HG02973 (cell line): ENCODE measurements at regions not wholly inside any gene's neighbourhood (a gene's known extent, or its start where the extent isn't known, plus 50 kb on each side); places are given as distances from the start of the nearest gene placed in this dataset.
A peak's percentile ranks its signal among the peaks of the same experiment; 100 is the strongest.
"Not testable (repeated sequence)": the region's sequence is repeated elsewhere in the genome, so short reads cannot be mapped to it uniquely, and the experiment has no call there.

Source experiments
- ATAC-seq: cut with Tn5 transposase; IDR thresholded peaks from one replicate; pipeline ENCODE4 v1.9.1; 2021; ENCODE audit warnings: moderate library complexity; ENCODE audit not compliant: unreplicated experiment

- ATAC-seq = peak; percentile 41
These were observed 96.1 kb upstream of the CHD2 start for GRCh38 chr15:92803852-92804609.

DNA sequence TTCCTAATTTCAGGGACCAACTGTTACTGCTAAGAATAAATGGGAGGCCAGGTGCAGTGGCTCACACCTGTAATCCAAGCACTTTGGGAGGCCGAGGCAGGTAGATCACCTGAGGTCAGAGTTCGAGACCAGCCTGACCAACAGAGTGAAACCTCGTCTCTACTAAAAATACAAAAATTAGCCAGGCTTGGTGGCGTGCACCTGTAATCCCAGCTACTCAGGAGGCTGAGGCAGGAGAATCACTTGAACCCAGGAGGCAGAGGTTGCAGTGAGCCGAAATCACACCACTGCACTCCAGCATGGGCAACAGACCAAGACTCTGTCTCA, 95.6 kb upstream of the CHD2 start:
- not testable (repeated sequence) for ATAC-seq

- no peak for ATAC-seq
These were observed 94.9 kb upstream of the CHD2 start for GRCh38 chr15:92805080-92805690.

DNA sequence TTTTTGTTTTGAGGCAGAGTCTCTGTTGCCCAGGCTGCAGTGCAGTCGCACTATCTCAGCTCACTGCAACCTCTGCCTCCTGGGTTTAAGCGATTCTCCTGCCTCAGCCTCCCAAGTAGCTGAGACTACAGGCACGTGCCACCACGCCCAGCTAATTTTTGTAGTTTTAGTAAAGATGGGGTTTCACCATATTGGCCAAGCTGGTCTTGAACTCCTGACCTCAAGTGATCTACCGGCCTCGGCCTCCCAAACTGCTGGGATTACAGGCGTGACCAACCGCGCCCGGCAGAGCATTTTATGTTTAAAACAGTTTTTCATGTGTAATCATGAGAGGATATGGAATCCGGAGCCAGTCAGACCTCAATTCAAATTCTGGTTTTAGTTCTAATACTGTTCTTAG, 94.0 kb upstream of the CHD2 start:
- ATAC-seq = not testable (repeated sequence)

GRCh38 chr15:92806763-92807162, 93.4 kb upstream of the CHD2 start:
- ATAC-seq = no peak

DNA sequence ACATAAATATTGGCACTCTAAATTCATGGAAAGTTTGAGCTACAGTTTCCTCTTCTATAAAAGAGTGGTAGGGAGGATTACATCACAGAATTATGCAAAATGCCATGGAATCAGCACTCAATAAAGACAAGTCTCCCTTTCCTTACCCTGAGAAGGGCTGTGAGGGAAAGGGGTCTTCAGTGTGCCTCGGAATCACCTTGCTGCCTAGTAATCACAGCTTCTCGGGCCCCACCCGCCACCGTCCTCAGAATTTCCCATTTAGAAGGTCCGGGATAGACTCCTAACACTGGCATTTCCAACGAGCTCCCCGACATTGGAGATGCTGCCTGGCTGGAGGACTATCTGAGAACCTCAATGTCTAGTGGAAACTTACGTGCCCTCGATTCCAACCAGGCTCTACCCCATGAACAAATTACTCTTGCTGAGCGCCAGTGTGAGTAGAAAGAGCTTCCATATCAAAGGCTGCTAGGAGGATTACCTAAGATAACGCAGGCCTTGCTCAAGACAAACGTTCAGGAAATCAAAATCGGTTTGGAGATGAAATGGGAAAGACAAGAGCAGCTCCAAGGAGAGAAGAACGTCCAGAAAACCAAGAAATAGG, 92.1 kb upstream of the CHD2 start:
- no peak for ATAC-seq

- ATAC-seq = peak; percentile 18
These were observed 91.5 kb upstream of the CHD2 start for GRCh38 chr15:92808598-92809063.

DNA sequence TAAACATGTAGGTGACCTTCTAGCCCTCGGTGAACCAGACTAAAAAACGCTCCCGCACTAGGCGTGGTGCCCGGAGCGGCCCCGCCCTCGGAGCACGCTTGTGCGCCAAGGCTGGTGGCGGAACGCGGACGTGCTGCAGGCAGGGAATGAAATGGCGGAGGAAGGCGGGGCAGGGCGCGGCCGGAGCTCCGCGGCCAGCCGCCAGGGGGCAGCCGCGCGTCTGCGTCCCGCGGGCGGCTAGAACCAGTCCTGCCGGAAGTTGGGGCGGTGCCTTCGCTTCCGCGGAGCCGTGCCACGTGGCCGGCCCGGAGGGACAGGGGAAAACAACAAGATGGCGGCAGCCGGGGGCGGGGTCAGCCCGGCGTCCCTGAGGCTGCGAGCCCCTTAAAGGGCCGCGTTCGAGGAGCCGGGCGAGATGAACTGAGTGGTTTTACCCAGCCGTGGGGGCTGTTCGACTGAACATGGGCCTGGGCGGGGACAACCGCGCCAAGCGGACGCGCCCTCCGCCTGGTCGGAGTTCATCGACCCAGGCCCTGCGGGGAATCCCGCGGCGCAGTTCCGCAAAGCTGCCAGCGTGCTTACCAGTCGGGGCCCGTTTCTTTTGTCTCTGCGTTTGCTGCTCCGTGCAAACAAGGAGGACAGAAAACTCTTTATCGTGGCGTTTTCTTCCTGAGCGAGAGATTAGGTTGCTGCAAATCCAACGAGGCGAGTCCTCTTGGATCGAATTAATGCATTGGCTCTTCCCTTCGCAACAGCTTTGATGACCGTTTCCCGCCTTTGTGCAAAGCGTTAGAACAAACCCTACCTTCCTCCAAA, 90.9 kb upstream of the CHD2 start:
- ATAC-seq = peak; percentile 77

GRCh38 chr15:92809880-92810361, 90.2 kb upstream of the CHD2 start:
- ATAC-seq = no peak

GRCh38 chr15:92810418-92811138, 89.5 kb upstream of the CHD2 start:
- no peak for ATAC-seq

DNA sequence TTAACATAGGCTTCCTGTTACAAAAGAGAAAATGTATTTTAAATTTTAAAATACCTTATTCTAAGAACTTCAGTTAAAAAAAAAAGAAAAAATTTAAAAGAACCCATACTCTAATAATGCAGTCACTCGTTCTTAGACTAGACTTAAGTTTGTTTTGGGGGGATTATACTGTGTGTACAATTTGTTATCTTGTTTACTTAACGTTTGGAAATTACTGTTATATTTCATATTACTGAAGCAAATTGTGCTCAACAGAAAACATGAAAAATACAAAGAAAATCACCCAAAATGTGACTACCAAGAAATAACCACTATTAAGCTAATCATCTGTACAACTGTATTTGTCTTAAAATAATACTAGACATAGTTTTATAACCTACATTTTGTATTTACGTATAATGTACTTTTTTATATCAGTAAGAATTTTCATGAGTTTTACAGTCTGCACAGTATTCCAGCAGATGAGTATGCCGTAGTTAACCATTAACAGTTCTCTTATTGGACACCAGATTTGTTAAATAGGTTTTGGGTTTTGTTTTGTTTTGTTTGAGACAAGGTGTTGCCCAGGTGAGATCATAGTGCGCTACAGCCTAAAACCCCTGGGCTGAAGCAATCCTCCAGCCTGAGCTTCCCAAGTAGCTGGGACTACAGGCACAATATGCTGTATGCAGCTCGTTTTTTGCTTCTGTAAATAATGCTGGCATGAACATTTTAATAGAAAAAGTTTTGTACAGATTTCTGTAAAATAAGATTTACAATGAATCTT, 88.8 kb upstream of the CHD2 start:
- no peak for ATAC-seq

DNA sequence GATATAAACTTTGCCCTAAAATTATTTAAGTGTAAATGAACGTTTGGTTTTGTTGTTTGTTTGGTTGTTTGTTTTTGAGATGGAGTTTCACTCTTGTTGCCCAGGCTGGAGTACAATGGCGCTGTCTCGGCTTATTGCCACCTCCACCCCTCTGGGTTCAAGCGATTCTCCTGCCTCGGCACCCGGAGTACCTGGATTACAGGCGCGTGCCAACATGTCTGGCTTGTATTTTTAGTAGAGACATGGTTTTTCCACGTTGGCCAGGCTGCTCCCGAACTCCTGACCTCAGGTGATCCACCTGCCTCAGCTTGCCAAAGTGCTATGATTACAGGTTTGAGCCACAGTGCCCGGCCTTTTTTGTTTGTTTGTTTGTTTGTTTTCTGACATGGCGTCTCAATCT, 87.9 kb upstream of the CHD2 start:
- no peak for ATAC-seq

DNA sequence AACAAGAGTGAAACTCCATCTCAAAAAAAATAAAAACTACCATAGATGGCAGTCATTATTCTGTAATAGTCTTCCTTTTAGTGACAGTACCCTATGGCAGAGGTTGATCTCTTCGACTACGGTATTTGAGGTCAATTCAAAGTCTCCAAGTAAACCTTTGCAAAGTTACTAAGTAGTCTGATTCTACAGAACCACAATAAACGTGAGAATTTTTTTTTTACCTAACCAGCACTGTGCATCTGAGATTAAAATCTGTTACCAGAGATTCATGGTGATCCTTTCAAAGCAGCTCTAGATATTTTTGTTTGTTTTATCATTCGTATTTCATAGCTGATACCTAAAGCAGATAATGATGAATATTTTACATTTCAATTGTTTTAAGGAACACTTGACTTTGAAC, 86.6 kb upstream of the CHD2 start:
- no peak for ATAC-seq

DNA sequence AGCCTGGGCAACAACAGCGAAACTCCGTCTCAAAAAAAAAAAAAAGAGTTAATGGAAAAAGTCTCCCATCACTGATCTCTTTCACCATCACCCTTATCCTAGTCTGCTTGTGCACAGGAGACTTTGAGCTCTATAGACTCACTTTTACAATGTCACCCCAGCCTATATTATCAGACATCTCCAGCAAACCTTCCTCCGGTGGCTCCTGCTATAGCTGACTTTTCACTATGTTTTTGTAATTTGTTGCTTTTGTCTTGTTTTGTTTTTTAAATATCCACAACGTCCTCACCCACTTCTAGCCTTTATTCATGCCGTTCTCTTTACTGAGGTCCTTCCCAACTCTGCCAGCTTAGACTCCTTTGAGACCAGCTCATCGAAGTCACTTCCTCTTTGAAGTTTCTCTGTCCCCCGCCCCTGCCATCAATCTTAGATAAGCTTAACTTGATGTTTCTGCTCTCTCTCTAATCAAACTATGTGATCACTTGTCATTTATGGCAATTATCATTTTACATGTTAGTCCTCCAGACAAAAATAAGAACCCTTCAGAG, 82.7 kb upstream of the CHD2 start:
- ATAC-seq = no peak

DNA sequence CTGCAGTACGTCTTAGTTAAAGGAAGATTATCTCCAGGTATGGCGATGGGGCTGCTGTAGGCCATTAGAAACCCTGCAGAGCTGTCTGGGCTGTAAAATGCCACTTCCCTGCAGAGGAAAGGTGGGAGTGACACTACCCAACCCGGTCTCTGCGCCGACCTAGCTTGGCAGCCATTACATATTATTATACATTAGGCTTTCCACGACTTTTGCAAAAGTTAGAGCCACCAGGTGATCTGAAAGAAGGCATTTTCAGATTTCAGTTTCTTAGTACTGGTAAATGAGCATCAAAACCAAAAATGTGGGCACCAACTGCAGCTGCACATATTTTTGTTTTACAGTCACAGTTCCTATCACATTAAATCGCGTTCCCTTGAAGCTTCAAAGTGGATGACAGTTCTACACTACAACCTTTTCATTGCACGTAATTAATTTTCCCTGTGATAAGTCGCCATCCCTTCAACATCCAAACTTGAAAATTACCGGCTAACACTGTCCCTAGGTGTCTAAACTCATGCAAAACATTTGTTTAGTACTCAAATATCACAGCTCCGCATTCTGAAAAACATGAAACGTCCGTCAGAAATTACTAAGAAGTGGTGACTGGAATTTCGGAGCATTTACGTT, 81.4 kb upstream of the CHD2 start:
- no peak for ATAC-seq

- ATAC-seq = no peak
These were observed 80.6 kb upstream of the CHD2 start for GRCh38 chr15:92819278-92820235.

DNA sequence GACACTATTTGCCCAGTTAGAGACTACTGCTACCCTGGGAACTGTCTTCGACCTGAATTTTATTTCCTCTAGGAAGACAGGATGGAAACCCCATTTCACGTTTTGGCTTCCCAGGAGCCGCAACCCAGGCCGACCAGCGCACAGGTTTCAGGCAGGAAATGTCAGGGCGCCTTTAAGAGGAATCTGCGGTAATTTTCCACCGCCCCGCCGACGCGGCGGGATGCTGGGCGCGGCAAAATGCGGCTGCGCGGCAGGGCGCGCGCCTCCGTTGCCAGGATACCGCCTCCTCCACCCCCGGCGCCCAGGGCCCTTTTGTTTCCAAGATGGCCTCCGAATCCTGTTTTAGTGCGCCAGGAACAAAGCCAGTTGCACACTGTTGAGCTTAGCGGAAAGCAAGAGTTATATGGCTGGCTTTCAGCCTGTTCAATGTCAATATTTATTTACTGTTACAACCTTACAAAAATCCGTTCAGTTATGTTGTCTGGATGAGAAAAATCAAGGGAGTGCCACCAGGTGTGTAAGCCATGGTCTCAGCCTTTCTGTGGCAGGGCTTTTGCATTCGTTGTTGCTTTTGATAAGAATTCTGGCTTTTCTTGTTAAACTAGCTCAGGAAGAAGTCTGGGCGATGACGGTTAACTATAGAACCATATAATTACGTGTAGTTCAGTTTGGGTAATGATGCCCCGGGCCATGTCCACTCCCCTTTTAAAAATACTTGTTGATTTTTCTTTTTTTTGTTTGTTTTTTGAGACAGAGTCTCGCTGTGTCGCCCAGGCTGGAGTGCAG, 79.7 kb upstream of the CHD2 start:
- ATAC-seq = peak; percentile 83
